G401 (cell line): ENCODE measurements at regions not wholly inside any gene's neighbourhood (a gene's known extent, or its start where the extent isn't known, plus 50 kb on each side); places are given as distances from the start of the nearest gene placed in this dataset.
"Not testable (repeated sequence)": the region's sequence is repeated elsewhere in the genome, so short reads cannot be mapped to it uniquely, and the experiment has no call there.

Experiments used
- DNase-seq: peaks from one replicate; pipeline ENCODE4 v3.0.0-alpha.2; 2015; ENCODE audit warnings: low spot score
- in situ Hi-C: cut with HindIII; loops from 2 replicates; pipeline ENCODE4 v1.10.0; 2016; ENCODE audit warnings: low sequenced_read_pairs, mixed read lengths

DNA sequence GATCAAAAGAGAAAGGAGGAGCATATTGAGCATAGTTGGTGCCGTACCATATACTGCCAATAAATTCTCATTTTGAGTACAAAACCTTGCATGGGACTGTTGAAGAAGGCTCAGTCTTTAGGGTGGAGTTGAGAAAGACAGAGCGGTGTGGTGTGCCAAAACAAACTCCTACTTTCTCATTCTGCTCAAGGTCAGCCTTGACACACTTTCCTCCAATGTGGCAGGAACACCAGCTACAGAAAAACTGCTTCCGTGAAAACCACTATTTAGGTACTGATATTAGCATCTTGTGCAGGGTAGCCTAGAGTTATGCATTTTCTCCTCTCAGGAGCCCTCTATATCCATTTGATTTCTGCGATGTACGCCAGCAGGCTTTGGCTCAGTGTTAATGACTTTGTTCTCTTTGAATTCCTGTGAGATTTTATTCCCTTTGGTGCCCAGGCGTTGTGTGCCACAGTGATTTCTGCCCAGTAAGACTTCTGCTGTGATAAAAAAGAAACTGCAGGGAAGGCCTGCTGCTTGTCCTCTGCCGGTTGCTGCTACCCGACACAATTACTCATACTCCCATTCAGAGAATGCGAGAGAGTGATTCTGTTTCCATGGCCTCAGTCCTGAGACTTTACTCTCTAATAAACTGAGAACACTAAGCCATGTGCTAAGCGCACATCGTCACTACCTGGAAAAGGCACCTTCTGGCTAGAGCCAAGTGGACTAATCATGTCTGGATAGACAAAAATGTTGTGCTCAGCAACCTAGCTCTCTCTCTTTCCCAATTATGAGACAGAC is 88.3 kb upstream of the MDM1 start:
- in situ Hi-C loops = no loop called here
- no peak for DNase-seq

GRCh38 chr12:68422159-68422558 is 90.0 kb upstream of the MDM1 start:
- DNase-seq = no peak
- in situ Hi-C loops = no loop called here

DNA sequence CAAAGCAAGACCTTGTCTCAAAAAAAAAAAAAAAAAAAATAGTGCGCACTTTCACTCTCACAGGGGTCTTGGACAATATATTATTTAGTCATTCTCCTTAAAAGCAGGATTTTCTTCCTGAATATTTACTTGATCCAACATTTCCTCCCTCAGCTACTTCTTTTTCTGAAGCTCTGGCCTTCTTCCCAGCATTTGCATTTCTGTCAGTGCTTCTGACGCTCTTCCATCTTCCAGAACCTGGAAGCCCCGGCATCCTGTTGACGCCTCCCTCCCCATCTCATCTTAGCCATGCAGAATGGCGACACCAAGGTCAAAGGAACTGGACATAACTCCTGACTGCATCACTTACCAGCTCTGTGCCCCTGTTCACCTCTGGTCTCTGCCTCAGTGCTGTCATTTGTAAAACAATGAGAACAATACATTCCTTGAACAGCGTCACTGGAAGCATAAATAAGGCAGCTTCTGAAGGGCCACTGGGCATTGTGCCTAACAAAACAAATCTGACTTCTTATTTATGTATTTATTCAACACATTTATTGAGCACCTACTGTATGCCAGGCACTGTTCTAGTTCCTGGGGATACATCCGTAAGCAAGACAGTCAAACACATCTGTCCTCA is 90.9 kb upstream of the MDM1 start:
- in situ Hi-C loops = no loop called here
- no peak for DNase-seq

DNA sequence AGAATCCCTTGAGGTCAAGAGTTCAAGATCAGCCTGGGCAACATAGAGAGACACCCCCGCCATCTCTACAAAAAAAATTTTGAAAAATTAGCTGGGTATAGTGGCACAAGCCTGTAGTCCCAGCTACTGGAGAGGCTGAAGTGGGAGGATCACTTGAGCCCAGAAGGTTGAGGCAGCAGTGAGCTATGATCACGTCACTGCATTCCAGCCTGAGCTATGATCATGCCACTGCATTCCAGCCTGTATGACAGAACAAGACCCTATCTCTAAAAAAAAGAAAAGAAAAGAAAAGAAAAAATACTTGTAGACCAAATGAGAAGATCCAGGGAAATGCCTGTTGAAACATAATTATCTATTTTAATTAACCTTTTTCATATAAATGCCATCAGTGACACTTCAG is 93.8 kb upstream of the MDM1 start:
- no peak for DNase-seq
- in situ Hi-C loops = no loop called here

- in situ Hi-C loops = no loop called here
- DNase-seq = no peak
These were observed 96.0 kb upstream of the MDM1 start for GRCh38 chr12:68428211-68428610.

- in situ Hi-C loops = no loop called here
- DNase-seq = no peak
These were observed 96.8 kb upstream of the MDM1 start for GRCh38 chr12:68428724-68429501.

DNA sequence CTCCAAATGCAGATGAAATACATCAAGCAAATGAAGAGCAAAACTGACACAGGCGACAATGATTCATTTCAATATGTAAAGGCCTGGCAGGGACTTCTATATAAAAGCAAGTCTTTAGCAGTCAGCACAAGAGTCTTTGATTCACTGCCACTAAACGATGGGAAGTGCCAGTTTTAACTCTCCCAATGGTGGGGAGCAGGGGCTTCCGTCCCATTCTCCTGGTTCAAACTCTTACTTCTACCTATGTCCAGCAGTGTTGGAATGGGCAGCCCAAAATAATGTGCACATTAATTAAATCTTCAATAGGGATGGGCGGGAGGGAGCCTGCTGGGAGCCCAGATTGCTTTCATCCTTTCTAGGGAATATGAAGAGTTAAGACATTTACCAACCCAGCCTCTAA is 97.5 kb upstream of the MDM1 start:
- no peak for DNase-seq
- in situ Hi-C loops = no loop called here

- no peak for DNase-seq
- in situ Hi-C loops = no loop called here
These were observed 99.6 kb upstream of the MDM1 start for GRCh38 chr12:68431786-68432185.

GRCh38 chr12:68432622-68433021 is 100.5 kb upstream of the MDM1 start:
- no peak for DNase-seq
- in situ Hi-C loops = no loop called here

DNA sequence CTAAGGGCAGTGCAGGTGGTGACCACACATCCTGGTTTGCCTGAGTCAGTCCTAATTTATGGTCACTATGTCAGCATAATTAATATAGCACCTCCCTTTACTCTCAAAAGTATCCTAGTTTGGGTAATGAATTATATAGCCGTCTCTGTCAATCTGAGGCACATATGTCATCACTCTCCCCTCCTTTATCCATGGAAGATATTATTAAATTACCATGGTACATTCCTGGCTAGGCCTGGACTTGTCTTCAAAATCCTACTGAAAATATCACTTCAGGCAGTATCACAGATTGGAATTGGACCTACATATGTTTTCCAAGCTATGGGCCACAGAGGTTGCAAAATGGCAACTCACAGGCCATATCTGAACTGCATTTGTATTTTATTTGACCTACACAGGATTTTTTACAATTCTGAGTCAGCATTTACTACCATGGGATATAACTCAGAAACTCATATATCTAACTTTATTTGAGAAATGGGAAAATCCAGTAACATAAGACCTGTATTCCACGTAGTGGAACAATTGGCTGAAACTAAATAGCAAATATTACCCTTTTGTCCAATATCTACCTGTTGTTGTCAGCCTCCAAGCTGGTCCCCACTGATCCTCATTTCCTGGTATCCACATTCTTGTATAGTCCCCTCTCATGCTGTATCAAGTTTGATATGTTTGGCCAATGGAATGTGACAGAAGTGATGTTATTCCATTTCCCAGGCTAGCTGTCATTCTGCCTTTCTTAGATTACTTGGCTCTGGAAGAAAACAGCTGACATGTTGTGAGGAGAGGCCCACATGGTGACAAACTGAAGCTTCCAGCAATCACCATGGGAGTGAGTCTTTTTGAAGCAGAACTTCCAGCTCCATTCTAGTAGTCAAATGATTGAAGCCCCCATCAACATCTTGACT is 102.5 kb upstream of the MDM1 start:
- no peak for DNase-seq
- in situ Hi-C loops = no loop called here

GRCh38 chr12:68435299-68435637 is 103.1 kb upstream of the MDM1 start:
- in situ Hi-C loops = no loop called here
- no peak for DNase-seq

- in situ Hi-C loops = no loop called here
- no peak for DNase-seq
These were observed 103.7 kb upstream of the MDM1 start for GRCh38 chr12:68435816-68436215.

DNA sequence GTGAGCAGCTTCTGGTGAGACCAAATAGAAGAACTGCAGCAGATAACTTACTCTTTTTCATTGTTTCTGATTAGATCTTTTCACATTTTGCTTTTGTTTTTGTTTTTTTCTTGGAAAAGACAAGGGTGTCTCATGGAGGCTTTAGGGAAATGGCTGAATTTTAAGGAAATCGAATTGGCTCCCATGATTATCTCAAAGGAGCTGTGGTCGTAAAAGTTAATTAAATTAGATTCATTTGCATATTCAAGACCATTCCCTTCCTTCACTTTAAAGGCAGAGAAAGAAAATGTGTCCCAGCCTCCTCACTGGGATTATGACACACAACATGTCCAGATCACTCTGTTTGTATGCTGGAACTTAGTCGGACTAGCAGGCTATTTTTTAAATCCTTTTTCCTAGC is 106.4 kb upstream of the MDM1 start:
- DNase-seq = no peak
- in situ Hi-C loops = no loop called here

GRCh38 chr12:68439368-68440045 is 107.3 kb upstream of the MDM1 start:
- in situ Hi-C loops = no loop called here
- DNase-seq = no peak

GRCh38 chr12:68440068-68440581 is 108.0 kb upstream of the MDM1 start:
- DNase-seq = no peak
- in situ Hi-C loops = no loop called here

DNA sequence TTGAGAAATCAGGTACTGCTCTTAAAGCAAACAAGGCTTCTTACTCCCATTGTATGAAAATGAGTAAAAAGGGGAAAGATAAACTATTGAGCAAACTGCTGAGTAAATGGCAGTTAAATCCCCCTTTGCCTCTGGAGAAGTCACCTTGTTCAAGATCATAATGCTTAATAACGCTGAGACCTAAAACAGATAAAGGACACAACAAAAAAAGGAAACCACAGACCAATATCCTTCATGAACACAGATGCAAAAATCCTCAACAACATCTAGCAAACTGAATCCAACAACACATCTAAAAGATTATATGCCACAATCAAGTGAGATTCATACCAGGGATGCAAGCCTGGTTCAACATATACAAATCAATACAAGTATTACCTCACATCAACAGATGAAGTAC is 109.0 kb upstream of the MDM1 start:
- in situ Hi-C loops = no loop called here
- no peak for DNase-seq

DNA sequence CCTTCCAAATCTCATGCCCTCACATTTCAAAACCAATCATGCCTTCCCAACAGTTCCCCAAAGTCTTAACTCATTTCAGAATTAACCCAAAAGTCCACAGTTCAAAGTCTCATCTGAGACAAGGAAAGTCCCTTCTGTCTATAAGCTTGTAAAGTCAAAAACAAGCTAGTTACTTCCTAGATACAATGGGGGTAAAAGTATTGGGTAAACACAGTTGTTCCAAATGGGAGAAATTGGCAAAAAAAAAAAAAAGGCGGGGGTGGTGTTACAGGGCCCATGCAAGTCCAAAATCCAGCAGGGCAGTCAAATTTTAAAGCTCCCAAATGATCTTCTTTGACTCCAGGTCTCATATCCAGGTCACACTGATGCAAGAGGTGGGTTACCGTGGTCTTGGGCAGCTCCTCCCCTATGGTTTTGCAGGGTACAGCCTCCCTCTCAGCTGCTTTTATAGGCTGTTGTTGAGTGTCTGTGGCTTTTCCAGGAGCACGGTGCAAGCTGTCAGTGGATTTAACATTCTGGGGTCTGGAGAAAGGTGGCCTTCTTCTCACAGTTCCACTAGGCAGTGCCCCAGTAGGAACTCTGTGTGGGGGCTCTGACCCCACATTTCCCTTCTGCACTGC is 110.3 kb upstream of the MDM1 start:
- DNase-seq, in situ Hi-C loops: not testable (repeated sequence)

DNA sequence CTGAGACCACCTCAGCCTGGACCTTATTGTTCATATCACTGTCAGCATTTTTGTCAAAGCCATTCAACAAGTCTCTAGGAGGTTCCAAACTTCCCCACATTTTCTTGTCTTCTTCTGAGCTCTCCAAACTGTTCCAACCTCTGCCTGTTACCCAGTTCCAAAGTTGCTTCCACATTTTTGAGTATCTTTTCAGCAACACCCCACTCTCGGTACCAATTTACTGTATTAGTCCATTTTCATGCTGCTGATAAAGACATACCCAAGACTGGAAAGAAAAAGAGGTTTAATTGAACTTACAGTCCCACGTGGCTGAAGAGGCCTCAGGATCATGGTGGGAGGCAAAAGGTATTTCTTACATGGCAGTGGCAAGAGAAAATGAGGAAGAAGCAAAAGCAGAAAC is 111.5 kb upstream of the MDM1 start:
- in situ Hi-C loops, DNase-seq: not testable (repeated sequence)
